Stimulated activated CD8-positive, alpha-beta memory T cell treated with anti-CD3 and anti-CD28 coated beads, Interleukin-12 subunit alpha, Interleukin-12 subunit beta, amount 100 ng/mL, for 4 hours (primary cell): ENCODE measurements at regions not wholly inside any gene's neighbourhood (a gene's known extent, or its start where the extent isn't known, plus 50 kb on each side); places are given as distances from the start of the nearest gene placed in this dataset.
"Not testable (repeated sequence)": the region's sequence is repeated elsewhere in the genome, so short reads cannot be mapped to it uniquely, and the experiment has no call there.

Experiments used
- DNase-seq: peaks from one replicate; pipeline ENCODE4 v3.0.0-alpha.2; 2020; ENCODE audit warnings: low read depth

GRCh38 chr12:4191642-4192041 is 81.9 kb upstream of the CCND2 start:
- no peak for DNase-seq

- DNase-seq: no peak
Observed at GRCh38 chr12:4191149-4191548, 82.4 kb upstream of the CCND2 start.

- no peak for DNase-seq
Observed at GRCh38 chr12:4190366-4191063, 83.0 kb upstream of the CCND2 start.

DNA sequence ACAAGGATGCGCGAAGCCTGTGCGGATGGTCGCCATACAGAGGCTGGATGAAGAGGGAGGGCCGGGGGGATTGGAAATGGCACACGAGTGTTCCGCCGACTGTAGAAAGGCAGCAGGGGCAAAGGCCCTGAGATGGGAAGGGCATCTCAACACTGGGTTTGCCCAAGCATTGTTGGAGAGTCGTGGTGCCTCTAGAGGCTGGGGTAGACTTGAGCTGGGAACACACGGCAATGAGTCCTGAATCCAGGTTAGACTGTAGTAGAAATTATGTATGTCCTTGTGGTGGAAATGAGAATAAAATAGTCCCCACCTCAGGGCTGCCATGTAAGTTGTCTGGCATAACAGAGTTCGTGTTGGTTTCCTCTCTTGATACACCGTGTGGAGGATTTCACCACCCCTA is 83.8 kb upstream of the CCND2 start:
- no peak for DNase-seq

- DNase-seq: no peak
Observed at GRCh38 chr12:4187916-4188315, 85.6 kb upstream of the CCND2 start.

DNA sequence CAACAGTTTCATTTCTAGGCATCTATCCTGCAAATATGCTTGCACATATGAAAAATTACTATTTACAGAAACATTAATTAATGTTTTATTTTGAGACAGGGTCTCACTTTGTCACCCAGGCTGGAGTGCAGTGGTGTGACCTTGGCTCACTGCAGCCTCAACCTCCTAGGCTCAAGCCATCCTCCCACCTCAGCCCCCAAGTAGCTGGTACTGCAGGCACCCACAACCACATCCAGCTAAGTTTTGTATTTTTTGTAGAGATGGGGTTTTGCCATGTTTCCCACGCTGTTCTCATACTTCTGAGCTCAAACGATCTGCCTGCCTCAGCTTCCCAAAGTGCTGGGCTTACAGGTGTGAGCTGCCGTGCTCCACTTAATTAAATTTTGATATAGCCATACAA is 86.2 kb upstream of the CCND2 start:
- not testable (repeated sequence) for DNase-seq

- no peak for DNase-seq
Observed at GRCh38 chr12:4178424-4179170, 95.0 kb upstream of the CCND2 start.

DNA sequence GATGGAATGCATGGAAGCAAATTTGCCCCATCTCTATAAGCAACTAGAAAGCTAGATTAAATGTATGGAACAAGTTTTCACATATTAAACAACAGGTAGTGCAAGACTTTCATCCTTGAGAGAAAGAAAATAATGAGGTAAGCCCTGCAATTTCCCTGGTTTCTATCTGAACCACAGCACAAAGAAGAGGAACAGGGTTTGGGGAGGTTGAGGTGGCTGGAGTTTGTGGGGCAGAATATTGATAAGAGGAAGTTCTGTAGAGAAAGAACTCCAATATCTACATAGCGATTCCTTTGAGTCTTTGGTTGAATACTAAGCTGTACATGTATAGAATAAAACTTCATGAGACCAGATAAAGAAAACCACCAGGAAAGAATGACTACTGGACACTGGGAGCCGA is 96.3 kb upstream of the CCND2 start:
- DNase-seq: no peak

DNA sequence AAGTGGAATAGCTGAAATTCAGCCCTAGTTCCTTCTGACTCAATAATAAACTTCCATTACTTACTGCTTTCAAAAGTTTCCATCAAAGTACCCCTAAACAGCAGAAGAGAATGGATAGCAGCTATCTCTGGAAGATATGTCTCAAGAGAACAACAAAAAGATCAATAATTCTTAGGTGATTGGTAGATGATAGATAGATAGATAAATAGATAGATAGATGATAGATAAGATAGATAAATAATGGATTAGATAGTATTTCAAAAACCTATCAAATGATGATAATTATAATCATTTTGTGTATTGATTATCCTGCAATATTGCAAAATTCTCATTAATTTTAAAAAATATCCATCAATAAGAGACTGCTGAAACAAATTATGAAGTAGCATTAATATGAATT is 97.4 kb upstream of the CCND2 start:
- no peak for DNase-seq

DNA sequence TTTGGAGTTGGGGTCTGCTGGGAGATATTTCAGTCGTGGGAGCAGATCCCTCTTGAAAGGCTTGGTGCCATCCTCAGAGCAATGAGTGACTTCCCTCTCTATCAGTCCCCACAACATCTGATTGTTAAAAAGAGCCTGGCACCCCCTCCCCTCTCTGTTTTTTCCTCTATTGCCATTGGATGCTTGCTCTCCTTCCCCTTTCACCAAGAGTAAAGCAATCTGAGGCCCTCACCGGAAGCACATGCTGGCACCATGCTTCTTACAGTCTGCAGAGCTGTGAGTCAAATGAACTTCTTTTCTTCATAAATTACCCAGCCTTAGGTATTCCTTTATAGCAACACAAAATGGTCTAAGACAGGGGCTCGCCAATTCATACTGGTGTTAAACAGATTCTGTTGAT is 99.1 kb upstream of the CCND2 start:
- no peak for DNase-seq

DNA sequence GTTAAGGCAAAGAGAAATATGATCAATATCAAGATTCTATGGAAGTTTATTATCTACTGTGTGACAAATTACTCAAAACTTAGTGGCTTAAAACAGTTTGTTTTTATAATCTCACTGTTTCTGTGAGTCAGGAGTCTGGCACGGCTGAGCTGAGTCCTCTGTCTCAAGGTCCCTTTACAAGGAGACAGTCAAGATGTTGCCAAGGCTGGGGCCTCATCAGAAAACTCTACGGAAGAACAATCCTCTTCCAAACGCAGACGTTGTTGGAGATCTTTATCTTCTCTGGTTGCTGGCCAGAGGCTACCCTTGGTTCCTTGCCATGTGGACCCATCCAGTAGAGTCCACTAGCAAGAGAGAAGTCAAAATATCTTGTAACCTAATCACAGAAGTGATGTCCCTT is 100.6 kb upstream of the CCND2 start:
- DNase-seq: no peak

DNA sequence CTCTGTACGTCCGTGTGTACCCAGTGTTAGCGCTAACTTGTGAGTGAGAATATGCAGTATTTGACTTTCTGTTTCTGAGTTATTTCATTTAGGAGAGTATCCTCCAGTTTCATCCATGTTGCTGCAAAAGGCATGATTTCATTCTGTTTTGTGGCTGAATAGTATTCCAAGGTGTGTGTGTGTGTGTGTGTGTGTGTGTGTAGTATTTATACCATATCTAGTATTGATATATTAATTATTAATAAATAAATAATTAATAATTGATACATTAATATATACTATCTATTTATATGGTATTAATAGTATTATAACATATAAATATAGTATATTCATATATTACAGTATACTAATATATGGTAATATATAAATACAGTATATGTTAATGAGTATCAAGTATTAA is 101.8 kb upstream of the CCND2 start:
- no peak for DNase-seq

- DNase-seq: no peak
Observed at GRCh38 chr12:4169959-4170358, 103.6 kb upstream of the CCND2 start.

DNA sequence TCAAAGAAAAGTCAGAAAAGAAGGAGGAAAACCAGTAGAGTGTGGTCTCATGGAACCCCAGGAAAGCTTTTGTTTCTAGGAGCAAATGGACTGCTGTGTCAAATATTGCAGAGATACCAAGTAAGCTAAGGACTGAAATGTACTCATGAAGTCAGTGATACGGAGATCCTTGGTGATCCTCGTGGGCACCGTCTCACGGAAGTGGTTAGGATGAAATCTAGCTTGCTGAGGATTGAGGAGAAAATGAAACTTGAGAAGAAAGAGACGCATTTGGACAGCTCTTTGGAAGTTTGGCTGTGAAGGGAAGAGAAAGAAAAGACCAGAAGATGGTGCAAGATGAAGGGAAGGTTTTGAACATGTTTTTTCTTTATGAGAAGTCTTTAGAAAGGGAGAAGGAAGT is 104.0 kb upstream of the CCND2 start:
- DNase-seq: no peak

DNA sequence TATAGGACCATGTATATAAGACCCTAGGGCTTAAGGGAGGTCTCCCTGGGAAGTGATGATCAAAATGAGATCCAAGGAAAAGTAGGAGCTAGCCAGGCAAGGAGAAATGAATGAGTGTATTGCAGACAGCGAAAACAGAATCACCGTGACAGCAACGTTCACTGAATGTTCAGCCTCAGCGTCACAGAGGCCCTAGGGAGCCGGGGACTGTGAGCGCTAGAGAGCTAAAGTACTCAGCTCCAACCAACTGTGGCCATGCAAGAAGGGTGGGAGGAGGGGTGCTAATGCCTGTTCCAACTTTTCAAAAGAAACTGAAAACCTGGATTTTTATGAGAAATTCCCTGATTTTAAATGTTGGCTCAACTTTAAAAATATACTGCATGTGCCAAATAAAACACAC is 105.5 kb upstream of the CCND2 start:
- DNase-seq: no peak

GRCh38 chr12:4164559-4165558 is 108.7 kb upstream of the CCND2 start:
- peak; percentile 30 for DNase-seq

DNA sequence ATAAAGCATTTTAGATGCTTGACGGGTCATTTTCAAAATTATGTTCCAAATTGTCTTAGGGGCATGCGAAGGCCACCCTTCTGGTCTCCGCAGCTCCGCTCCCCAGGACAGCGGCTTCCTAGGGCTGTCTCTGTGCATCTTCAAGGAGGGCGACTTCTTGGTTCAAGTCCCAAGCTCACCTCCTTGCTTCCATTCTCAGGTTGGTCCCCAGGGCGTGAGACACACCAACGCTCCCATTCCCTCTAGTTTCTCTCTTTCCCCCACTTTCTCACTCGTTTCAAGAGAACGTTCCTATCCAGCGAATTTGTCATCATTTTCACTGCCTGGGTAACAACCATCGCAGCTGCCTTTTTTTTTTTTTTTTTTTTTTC is 109.4 kb upstream of the CCND2 start:
- DNase-seq: no peak

DNA sequence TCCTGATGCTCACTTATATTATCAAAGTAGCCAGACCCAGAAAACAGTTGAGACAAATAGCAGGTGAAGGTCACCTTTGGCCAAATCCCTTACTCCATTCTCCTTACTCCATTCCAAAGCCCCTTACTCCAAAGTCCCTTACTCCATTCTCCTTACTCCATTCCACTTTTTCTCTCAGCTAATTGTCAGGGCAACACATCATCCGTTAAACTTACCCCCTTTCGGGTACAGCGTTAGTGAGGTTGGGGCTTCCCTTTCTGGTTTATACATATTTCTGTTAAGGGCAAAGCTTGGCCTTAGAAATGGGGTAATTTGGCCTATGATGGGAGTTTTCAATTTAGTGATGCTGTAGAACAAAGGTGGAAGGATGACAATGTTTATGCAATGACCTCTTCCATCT is 111.8 kb upstream of the CCND2 start:
- no peak for DNase-seq

- DNase-seq: no peak
Observed at GRCh38 chr12:4160314-4161040, 113.1 kb upstream of the CCND2 start.

DNA sequence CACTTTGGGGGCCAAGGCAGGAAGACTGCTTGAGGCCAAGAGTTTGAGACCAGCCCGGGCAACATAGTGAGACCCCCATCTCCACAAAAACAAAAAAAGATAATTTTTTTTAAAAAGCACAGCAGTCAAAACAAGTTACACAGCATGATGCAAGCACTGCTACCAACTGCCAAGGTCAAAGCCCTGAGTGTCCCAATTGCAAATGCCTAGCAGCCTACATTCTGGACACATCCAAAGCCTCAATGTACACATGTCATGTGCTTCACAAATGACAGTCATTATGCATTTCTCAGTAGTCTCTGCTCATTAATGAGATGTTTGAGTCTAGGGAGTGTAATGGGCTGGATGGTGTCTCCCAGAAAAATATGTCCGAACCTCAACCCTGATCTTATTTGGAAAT is 113.7 kb upstream of the CCND2 start:
- no peak for DNase-seq

DNA sequence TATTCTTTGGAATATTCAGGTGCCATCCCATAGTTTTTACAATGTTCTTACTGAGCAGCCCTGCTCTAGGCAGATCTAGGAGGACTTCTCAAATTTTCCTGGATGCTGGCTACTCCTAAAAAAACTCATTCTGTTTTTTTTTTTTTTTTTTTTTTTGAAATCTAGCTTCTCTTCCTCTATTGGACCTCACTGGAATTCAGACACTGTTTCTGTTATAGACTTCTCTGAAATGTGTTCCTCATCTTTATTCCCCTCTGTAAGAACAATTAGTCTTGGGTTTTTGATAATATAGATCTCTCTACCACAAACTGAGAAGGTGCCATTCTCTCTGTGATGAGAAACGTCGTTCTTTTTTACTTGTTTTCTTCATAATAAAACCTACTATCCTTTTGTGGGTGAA is 115.3 kb upstream of the CCND2 start:
- no peak for DNase-seq

GRCh38 chr12:4157122-4157521 is 116.4 kb upstream of the CCND2 start:
- no peak for DNase-seq
